Caki2 (cell line): ENCODE measurements at regions not wholly inside any gene's neighbourhood (a gene's known extent, or its start where the extent isn't known, plus 50 kb on each side); places are given as distances from the start of the nearest gene placed in this dataset.
A peak's percentile ranks its signal among the peaks of the same experiment; 100 is the strongest.

Source experiments
- DNase-seq: peaks from one replicate; pipeline ENCODE4 v3.0.0-alpha.2; 2015; ENCODE audit warnings: low read depth
- in situ Hi-C: cut with HindIII; loops from 2 replicates; pipeline ENCODE4 v1.10.0; 2016; ENCODE audit warnings: low sequenced_read_pairs, low pct_unique_long_range_greater_than_20kb, mixed read lengths

DNA sequence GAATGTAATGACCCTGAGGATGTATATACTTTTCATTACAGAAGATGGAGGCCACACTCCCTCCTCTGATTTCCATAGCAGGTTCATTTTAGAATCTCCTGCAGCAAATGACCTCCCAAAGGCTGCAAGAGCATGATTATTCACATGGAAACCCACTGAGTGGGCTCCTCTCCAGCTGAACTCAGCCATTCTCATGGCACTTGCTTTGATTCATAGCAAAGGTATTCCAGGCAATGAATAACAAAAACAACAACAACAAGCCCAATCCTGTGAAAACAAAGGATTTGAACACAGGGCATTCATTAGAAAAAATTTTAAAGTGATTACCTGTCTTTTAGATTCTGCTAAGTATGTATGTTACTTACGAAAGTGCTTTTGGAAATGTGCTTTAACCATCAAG, 894.0 kb upstream of the FRG1 start:
- in situ Hi-C loops, result no loop called here
- DNase-seq, result no peak

DNA sequence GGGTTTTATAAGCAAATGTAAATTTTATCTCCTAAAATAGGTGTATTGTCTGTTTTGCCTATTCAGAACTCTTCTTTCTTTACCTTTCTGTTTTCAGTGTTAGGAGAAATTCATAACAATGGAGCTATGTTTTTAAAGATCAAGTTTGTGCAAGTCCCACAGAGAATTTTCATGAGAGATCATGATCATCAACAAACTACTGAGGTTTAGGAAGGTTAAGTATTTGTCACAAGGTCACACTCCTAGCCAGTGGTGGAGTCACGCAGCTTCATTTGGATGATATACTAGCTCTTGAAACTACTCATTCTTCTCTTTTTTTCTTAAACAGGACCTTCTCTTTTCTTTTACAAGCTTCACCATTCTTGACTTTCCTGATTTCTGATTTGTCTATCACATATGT, 892.6 kb upstream of the FRG1 start:
- no peak for DNase-seq
- in situ Hi-C loops, result no loop called here

- no peak for DNase-seq
- in situ Hi-C loops, result no loop called here
Observed at GRCh38 chr4:189049682-189050081, 891.0 kb upstream of the FRG1 start.

DNA sequence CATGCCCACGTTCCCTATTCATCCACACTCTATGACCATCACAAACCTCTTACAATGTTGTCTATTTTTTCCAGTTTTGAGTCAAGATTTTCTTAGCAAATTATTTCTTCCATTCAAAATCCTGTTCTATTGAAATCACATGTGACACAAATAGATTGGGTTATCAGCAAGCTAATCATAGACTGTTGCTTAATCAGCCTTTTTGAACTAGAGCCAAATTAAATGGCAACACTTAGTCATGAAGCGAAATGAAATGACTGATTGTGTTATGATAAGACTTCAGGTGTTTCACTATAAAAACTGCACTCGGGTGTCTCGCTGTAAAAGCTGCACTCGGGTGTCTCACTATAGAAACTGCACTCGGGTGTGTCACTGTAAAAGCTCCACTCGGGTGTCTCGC, 890.0 kb upstream of the FRG1 start:
- in situ Hi-C loops, result no loop called here
- DNase-seq, result no peak

- in situ Hi-C loops, result no loop called here
- no peak for DNase-seq
Observed at GRCh38 chr4:189053621-189054020, 887.1 kb upstream of the FRG1 start.

DNA sequence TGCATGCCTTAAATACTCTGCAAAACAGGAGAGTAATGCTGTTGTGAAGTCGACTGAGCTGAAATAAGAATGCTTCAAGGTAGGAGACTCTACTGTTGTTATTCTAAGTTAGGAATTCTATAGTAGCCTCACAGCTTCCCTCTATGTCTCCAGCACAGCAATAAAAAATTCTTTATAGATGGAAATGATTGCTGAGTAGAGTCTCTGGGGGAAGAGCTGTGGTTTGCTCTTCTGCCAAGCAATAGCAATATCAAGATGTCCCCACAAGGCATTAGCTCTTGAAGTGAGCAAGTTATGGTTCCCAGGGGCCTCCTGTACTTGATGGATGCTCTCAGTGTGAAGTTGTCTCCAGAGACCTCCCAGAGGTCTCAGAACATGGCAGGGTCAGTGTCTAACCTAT, 880.6 kb upstream of the FRG1 start:
- in situ Hi-C loops, result no loop called here
- DNase-seq, result no peak

DNA sequence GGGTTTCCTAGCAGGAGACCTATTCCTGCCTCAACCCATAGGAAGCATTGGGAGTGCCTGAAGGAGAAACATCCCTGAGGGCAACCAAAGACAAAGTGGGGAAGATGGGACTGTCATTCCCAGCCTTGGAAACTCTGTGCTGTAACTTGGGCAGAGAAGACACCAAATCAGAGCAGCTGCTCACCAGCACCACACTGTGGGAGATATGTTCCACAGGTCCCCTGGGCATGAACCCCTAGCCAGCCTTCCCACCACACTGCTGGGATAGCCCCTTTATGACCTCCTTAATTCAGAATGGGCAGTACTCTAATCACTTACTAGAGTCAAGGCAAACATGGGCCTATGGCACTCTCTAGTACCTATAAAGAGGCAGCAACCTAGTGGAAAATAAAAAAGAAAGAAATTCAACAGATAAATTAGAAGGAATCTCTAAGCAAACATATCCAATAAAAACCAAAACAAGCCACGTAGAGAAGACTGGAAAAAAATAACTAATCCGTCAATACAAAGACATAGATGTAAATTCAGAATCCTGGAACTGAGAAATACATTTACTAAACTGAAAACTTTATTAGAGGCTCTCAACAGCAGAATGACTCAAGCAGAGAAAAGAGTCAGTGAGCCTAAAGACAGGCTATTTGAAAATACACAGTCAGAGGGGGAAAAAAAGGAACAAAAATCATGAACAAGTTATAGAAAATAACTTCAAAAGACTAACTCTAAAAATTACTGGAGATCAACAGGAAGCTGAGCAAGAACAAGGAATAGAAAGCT, 878.4 kb upstream of the FRG1 start:
- in situ Hi-C loops, result no loop called here
- no peak for DNase-seq

DNA sequence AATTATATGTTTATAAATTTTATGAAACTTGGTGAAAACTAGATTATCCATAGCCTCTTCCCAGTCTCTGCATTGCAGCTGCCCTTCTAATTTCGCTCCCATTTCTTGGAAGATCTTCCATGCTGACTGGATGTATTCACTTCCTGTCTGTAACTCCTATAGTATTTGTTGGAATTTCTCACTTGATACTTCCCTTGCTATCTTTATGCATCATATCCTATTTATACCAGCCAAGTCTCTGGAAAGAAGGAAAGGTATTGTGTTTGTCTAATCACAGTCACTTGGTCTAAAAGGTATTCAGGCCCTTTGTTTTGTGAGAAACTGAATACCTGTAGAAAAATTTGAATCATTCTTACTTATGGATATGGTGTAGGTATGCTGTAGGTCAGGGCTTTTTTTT, 870.9 kb upstream of the FRG1 start:
- no peak for DNase-seq
- in situ Hi-C loops, result no loop called here

- no peak for DNase-seq
- in situ Hi-C loops, result no loop called here
Observed at GRCh38 chr4:189071241-189071640, 869.4 kb upstream of the FRG1 start.

DNA sequence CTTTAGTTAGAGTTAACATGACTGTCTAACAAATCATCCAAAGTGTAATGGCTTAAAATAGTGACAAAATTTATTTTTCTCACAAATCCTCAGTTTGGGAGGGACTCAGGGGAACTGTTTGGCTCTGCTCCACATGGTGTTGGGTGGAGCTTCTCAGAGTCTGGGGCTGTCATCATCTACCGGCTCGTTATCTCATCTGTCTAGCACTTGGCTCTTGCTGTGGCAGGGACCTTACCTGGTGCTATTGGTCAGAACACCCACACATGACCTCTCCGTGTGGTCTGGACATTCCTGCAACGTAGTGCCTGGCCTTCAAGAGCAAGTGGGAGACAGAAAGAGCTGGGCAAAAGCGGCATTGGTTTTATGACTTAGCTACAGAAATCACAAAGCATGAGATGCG, 866.9 kb upstream of the FRG1 start:
- in situ Hi-C loops, result no loop called here
- no peak for DNase-seq

DNA sequence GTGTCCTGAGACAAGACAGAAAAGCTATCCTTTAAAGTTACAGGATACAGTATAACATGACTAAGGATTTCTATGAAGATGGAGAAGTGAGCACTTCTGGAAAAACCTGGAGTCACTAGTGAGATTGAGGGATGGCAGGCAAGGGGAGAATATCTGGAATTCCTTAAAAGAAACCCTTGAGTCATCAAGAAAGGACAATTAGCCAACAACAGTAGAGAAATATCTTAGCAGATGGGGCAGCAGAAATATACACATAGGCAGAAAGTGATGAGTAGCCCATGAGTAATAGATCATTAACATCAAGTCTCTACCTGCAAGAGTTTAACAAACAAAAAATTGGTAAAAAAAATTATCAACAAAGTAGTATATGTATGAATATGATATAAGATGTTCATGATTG, 858.8 kb upstream of the FRG1 start:
- peak; percentile 9 for DNase-seq
- in situ Hi-C loops, result no loop called here

GRCh38 chr4:189083769-189084168, 856.9 kb upstream of the FRG1 start:
- no peak for DNase-seq
- in situ Hi-C loops, result no loop called here

- in situ Hi-C loops, result no loop called here
- no peak for DNase-seq
Observed at GRCh38 chr4:189084671-189085070, 856.0 kb upstream of the FRG1 start.

DNA sequence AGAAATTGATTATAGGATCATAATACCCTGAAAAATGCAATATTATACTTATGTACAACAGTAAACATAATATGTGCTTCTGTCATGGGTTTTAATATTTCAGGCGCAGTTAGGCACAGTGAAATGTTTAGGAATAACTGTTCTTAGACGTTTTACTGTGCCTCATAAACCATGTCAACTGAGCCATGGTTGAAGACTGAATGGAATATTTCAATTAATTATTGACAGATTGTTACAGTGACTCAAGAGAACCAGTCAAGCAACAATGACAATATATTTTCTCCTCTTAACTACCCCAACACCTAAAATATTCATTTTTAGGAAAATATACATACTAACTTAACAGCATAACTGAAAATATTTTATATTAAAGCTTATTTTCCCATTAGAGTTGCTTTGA, 852.7 kb upstream of the FRG1 start:
- in situ Hi-C loops, result no loop called here
- peak; percentile 17 for DNase-seq

- DNase-seq, result no peak
- in situ Hi-C loops, result no loop called here
Observed at GRCh38 chr4:189088780-189089179, 851.9 kb upstream of the FRG1 start.

DNA sequence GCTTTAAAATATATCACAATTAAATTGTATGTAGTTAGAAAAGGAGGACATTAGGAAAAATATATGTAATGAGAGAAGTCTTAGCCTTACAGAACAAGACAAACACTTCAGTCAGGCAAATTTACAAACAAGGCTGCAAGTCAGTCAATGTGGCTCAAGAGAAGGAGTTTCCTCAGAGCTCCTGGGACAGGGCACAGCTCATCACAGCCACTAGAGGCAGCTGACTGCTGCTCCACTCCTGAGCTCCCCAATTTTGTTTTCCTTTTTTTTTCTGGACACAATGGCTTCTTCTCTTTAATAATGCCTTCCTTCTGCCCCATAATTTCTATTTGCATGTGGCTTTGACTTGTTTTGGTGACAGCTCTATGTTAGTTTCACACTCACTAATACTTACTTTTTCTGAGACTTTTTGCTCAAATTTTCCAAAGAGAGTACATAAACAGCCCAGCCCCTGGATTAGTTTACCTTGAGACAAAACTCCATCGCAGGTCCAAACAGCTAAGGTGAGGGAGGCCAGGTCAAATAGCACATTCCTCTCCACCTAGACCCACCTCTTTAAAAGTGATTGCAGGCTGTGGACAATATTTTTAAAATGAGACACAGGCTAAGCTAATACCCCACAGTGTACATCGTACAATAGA, 850.4 kb upstream of the FRG1 start:
- in situ Hi-C loops, result no loop called here
- DNase-seq, result no peak

DNA sequence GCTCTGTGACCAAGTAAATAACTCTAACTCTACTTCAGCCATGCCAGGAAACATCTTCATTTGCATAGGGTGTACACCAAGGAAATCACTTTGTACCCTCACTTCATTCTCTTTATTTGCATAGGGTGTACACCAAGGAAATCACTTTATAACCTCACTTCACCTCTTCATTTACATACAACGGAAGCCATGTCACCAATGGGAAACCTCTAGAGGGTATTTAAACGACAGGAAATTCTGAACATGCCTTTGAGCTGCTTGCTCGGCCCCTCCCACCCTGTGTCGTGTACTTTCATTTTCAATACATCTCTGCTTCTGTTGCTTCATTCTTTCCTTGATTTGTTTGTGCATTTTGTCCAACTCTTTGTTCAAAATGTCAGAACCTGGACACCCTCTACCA, 848.1 kb upstream of the FRG1 start:
- in situ Hi-C loops, result no loop called here
- DNase-seq, result no peak

DNA sequence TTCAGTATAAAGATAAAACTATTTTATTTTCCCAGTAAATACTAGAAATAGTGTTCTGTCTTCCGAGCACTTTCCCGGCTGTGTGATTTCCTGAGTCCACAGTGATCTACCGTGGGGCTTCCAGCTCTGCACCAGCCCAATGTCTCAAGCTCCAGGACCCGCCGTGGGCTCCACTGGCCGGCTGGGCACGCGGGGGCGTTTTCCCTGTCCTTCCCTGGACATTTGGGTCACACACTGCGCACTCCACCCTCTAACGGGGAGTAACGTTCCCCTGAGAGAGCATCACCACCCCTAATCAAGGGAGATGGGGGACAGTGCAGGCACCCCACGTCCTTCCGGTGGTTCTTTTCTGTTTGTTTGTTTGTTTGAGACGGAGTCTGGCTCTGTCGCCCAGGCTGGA, 844.6 kb upstream of the FRG1 start:
- no peak for DNase-seq
- in situ Hi-C loops, result no loop called here

GRCh38 chr4:189096717-189097116, 844.0 kb upstream of the FRG1 start:
- DNase-seq, result no peak

More at GRCh38 chr4:189096717-189097116, 844.0 kb upstream of the FRG1 start:
- in situ Hi-C loops, result no loop called here
